GM21576 (cell line): ENCODE measurements at regions not wholly inside any gene's neighbourhood (a gene's known extent, or its start where the extent isn't known, plus 50 kb on each side); places are given as distances from the start of the nearest gene placed in this dataset.

Experiments
- ATAC-seq: cut with Tn5 transposase; IDR thresholded peaks from one replicate; pipeline ENCODE4 v1.9.1; 2021; ENCODE audit warnings: mild to moderate bottlenecking, moderate library complexity; ENCODE audit not compliant: unreplicated experiment

DNA sequence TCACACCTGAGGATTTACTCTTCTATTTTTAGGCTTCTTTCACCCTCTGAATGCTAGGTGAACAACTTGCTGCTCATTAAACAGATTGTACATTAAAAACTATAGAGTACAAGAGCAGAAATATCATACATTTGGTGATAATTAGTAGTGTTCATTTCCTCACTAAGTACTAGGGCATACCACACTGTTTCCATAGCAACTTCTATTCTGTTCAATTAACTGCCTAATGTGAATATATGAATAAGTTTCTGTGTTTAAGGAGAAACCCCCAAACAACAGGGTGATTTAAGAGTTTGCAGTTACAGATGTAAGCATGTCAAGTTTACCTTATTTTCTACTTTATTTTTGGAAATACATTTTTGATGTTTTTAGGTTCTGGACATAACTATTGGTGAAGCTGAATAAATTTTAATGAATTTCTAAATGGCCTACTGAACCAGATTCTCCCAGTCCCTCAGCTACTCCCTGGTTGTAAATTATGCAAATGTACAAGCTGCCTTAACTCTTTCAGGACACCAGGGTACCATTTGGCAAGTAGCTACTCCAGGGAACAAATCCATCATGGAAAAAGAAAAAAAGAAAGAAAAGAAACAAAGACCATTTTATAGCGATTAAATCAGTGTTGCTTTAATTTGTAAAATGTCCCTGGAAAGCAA is 199.8 kb upstream of the NAV3 start:
- ATAC-seq, result no peak

- ATAC-seq, result no peak
Observed at GRCh38 chr12:77630344-77630743, 200.3 kb upstream of the NAV3 start.

DNA sequence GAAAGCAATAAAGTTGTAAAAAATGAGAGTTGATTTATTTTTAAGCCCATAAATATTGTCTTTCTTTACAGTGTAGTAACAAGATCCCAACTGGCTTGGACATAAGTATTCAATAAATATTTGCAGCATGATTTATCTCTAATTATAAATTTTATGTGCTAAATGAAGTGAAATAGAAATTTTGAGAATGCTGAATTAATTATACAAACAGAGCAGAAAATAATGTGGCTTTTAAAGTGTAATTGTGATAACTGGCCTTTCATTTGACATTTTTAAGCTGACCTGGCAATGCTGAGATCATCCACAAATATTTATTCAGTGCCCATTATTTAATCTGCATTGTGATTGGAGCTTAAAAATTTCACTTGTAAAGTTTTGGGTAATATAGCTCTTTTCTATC is 201.6 kb upstream of the NAV3 start:
- ATAC-seq, result no peak

- no peak for ATAC-seq
Observed at GRCh38 chr12:77625441-77625840, 205.3 kb upstream of the NAV3 start.

GRCh38 chr12:77619425-77619824 is 211.3 kb upstream of the NAV3 start:
- no peak for ATAC-seq

DNA sequence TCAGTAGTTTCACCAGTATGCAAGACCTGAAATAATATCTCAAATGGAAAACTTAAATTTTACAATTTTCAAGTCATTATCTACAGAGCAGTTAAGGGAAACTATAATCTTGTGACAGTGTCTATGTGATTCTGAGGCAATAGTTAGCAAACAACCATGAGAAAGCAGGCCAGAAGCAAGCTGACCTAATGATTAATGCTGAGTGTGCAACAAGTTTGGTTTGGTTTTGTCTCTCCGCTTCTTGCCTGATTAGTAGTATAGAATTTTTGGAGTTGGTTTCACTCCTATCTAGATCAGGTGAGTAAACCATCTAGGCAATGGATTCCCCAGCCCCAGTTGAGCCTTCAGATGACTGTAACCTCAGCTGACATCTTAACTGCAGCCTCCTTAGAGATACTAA is 212.9 kb upstream of the NAV3 start:
- ATAC-seq, result no peak

- no peak for ATAC-seq
Observed at GRCh38 chr12:77615332-77615731, 215.4 kb upstream of the NAV3 start.

GRCh38 chr12:77613411-77613810 is 217.3 kb upstream of the NAV3 start:
- ATAC-seq, result no peak

GRCh38 chr12:77610446-77610845 is 220.2 kb upstream of the NAV3 start:
- ATAC-seq, result no peak

DNA sequence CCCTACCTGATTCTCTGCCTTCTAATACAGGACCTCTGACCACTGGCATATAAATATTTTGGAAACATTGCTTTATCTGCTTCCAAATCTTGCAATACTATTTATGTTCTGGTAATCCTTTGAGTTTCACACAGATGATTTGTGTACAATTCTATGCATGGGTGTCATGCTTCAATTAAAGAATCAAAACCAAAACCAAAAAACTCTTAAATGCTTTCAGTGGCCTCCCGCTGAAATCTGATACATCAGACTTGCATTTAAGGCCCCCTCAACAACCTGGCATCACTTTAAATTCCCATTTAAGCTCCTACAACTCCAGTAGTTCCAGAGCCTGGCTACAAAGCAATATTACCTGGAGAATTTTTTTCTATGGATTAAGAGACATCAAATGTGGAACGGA is 221.7 kb upstream of the NAV3 start:
- ATAC-seq, result no peak

- ATAC-seq, result no peak
Observed at GRCh38 chr12:77608271-77608824, 222.3 kb upstream of the NAV3 start.

DNA sequence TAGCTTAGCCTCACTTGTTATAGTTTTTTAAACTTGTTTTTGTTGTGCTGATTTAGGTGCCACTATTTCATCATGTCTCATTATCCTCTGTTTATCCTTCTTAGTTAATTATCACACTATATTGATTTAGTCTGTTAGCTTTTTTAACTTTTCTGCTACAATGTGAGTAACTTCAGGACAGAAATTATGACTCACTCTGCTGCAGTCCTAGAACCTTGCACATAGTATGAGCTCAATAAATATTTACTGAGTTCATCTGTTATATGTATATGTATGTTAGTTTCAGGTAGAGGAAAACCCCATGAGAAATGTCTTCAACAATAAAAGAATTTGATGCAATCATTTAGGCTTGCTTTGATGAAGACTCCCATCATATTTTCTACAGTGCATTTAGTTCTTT is 224.3 kb upstream of the NAV3 start:
- no peak for ATAC-seq

DNA sequence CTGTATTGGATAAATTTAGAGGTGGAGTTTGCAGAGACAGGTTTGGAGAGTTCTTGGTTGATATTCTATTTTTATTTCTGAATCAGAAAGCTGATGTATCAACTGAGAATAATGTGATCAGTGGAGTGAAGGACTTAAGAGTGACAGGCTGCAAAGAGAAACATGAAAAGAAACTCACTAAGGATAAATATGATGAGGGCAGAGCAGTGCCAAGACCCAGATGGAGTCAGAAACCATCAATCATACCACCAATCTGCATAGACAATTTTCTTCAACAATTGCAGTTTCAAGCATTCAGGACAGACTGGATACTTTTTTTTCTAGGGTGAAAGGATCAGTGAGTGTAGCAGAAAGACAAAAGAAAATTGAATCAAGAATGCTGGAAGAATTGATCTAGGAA is 226.7 kb upstream of the NAV3 start:
- ATAC-seq, result no peak

DNA sequence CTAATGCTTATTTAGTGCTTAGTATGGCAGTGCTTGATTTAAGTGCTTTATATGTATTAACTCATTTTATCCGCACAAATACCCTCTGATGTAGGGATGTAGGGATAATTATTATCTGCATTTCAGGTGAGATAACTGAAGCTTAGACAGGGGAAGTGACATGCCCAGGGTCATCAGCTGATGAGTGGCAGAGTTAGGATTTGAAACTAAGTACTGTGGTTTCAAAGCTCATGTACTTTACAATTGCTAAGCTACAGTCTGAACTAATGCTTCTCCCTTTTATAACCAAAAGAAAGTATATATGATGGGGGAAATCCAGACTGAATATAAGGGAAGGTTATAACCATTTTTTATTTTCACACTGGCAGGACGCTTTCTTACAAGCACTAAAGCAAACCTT is 229.6 kb upstream of the NAV3 start:
- no peak for ATAC-seq

DNA sequence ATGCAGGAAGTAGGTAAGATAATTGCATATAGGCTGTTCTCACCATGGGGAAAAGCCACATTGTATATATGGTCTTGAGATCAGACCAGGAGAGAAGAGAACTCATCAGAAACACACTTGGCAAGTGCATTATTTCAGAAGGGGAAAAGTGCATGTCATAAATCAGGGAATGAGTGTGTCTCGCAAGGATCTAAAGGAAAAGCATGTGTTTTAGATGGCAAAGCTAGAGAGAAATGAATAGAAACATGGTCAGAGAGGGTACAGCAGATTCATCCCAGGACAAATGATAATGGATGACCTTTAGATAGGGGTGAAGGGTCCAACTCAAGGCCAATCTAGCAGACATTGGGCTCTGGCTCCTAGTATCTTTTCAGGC is 230.2 kb upstream of the NAV3 start:
- no peak for ATAC-seq

DNA sequence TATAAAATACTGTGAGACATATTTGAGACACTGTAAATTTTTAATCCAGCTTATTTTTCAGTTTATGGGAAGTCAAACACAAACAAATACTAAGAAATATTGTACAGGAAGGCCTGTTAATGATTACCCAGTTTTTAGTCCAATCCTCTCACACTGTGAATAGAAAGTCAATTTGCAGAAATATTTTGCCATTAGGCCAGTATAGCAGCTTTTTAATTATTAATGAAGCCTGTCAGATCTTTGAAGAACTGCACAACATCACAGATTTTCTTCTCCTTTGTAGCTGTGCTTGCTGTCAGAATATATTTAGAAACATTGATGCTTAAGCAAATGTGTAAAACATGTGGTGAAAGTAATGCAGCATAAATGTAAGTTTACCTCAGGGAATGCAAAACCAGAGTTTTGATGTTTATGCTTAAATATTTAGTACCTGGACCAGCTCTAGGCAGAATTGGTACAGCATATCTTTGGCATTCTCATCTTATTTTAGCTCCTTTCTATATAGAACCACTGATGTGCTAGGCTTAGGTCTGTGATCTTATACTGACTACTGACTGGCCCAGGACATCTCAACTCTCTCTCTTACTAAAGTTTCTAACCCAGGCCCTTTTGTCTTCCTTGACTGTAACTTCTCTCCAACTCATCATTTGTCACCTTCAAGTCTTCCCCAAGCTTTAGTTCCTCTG is 230.8 kb upstream of the NAV3 start:
- ATAC-seq, result no peak

DNA sequence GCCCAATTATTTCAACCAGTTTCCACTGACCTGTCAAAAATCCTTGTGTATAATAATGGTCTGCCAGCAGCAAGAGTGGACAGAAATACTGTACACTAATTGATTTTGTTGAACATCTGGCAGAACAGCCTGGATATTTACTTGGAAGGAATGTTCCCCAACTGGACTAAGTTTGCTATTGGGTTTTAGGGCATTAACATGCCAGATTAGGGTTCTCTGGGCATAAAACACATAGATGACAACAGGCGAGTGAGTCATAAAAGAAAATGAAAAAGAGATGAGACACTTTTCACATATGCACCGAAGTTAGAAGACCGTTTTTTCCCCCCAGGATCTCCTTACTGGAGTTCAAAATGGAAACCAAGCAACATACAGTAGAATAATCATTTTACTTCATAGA is 236.3 kb upstream of the NAV3 start:
- ATAC-seq, result no peak

DNA sequence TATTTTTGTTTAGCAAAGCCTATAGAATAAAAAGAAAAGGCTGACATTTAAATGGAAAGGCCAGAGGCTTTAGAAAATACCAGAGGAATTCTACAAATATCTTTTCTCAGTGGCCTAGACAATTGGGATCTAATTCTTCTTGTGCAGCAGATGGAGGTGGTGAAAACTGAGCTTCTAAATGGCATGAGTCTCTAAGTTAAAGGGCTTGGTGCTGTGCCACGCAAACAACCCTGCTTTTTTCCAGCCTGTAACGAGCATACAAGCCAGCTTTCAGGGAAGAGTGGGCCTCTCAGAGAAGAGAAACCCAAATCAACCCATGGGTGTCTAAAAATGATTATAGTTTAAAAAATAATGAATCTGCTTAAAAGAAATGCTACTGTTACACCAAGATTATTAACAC is 237.9 kb upstream of the NAV3 start:
- ATAC-seq, result no peak

DNA sequence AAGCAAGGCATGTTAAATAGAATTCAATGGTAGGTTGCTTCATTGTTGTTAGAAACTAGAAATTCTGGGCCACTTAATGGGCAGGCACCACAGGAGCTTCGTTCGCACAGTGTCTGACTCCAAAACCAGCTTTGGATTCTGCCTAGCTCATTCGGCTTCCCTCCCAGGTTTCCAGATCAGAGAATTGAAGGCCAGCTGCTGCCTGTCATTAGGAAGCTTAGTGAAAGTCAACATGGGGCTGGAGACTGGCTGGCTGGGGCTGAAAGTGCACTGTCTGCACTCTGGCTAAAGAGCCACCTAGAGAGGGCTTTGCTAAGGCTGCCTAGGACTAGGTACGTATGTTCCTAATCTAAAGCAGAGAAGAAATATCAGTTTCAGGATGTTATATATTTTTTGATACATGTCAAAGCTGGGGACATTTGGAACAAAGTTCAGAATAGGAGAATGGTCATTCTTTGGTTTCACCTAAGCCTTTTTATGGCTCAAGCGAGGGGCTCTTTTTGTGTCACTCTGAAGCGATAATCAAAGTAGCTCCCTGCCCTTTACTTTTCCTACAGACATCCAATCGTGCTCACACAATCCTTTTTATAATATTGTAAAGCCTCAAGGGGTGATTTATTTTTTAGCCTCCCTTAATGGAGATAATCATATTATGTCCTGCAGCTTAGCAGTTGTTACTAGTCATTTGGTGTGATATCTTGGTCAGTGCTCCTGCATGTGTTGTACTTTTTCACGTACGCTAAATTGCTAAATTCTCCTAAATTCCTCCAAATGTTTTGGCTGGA is 238.5 kb upstream of the NAV3 start:
- ATAC-seq, result no peak

DNA sequence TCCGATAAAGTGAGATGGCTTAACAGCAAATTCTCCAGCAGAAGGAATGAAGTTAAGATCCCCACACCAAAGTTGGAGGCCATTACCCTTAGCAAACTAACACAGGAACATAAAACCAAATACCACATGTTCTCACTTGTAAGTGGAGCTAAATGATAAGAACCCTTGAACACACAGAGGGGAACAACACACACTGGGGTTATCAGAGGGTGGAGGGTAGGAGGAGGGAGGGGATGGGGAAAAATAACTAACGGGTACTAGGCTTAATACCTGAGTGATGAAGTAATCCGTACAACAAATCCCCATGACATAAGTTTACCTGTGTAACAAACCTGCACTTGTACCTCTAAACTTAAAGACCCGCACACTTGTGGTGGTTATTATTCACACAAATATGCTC is 240.4 kb upstream of the NAV3 start:
- no peak for ATAC-seq

GRCh38 chr12:77584860-77585259 is 245.8 kb upstream of the NAV3 start:
- ATAC-seq, result no peak
